Smooth muscle cell (in vitro differentiated cells): ENCODE measurements at regions not wholly inside any gene's neighbourhood (a gene's known extent, or its start where the extent isn't known, plus 50 kb on each side); places are given as distances from the start of the nearest gene placed in this dataset.
"Not testable (repeated sequence)": the region's sequence is repeated elsewhere in the genome, so short reads cannot be mapped to it uniquely, and the experiment has no call there.

ENCODE experiments used
- DNase-seq: peaks from one replicate; lab custom pipeline; 2025; ENCODE audit not compliant: unreplicated experiment; lab: John Stamatoyannopoulos, UW
- H2AFZ ChIP-seq: fragments of 200-600 bp; sonication (generic); 2 replicates; pipeline ENCODE4 v1.6.0; 2016; ENCODE audit warnings: antibody characterized with exemption, low read depth, mild to moderate bottlenecking
- H3F3A ChIP-seq: fragments of 200-600 bp; sonication (generic); 2 replicates; pipeline ENCODE4 v1.6.0; 2017; ENCODE audit warnings: antibody characterized with exemption, low read depth
- H3K27ac ChIP-seq: fragments of 200-600 bp; sonication (generic); 2 replicates; pipeline ENCODE4 v1.5.1; 2016; ENCODE audit warnings: low read depth, mild to moderate bottlenecking
- H3K27me3 ChIP-seq: fragments of 200-600 bp; sonication (generic); 2 replicates; pipeline ENCODE4 v1.6.1; 2016; ENCODE audit warnings: low read depth, mild to moderate bottlenecking
- H3K36me3 ChIP-seq: fragments of 200-600 bp; sonication (generic); 2 replicates; pipeline ENCODE4 v1.5.1; 2016; ENCODE audit warnings: low read depth
- H3K4me1 ChIP-seq: fragments of 200-600 bp; sonication (generic); 2 replicates; pipeline ENCODE4 v1.5.1; 2016; ENCODE audit warnings: low read depth
- H3K4me2 ChIP-seq: fragments of 200-600 bp; sonication (generic); 2 replicates; pipeline ENCODE4 v1.6.0; 2016; ENCODE audit warnings: mild to moderate bottlenecking
- H3K4me3 ChIP-seq: fragments of 200-600 bp; sonication (generic); 2 replicates; pipeline ENCODE4 v1.5.1; 2016; ENCODE audit warnings: mild to moderate bottlenecking
- H3K79me2 ChIP-seq: fragments of 200-600 bp; sonication (generic); 2 replicates; pipeline ENCODE4 v1.6.0; 2016; ENCODE audit warnings: low read depth, mild to moderate bottlenecking
- H3K9ac ChIP-seq: fragments of 200-600 bp; sonication (generic); 2 replicates; pipeline ENCODE4 v1.6.0; 2016; ENCODE audit warnings: low read depth
- H3K9me3 ChIP-seq: fragments of 200-600 bp; sonication (generic); replicated peaks from 2 replicates; pipeline ENCODE4 v1.5.1; 2016; ENCODE audit warnings: low read depth
- H4K20me1 ChIP-seq: fragments of 200-600 bp; sonication (generic); 2 replicates; pipeline ENCODE4 v1.6.0; 2016; ENCODE audit warnings: low read depth
- CTCF ChIP-seq: fragments of 200-600 bp; sonication (generic); IDR thresholded peaks from 2 replicates; pipeline ENCODE4 v1.5.1; 2017; ENCODE audit warnings: borderline replicate concordance, mild to moderate bottlenecking, antibody characterized with exemption; ENCODE audit not compliant: insufficient read depth, poor library complexity, severe bottlenecking
- WGBS: methylation state at CpG from one replicate; pipeline ENCODE4 v1.1.7; 2016; ENCODE audit warnings: low lambda C conversion rate; 5-methylcytosine and 5-hydroxymethylcytosine counted together

DNA sequence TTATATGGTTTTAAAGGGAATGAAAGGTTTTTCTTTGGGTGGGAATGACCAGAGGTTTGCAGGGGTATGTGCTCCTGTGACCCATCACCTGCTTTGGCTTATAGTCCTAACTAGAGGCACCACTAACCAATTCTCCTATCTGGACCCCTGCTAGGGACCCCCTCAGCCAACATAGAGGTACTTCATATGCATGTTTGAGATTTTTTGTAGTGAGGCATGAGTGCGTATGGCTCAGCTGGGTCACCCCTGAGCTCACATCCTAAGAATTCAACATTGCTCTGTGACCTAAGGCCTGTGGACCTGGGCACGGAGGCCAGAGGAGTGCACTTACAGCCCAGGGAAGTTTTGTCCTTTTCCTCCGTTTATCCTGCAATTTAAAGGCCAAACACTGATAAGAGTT lies 68.4 kb upstream of the EEF1E1 start:
- no peaks in the 10 kb centered on the region for H3K79me2 ChIP-seq

DNA sequence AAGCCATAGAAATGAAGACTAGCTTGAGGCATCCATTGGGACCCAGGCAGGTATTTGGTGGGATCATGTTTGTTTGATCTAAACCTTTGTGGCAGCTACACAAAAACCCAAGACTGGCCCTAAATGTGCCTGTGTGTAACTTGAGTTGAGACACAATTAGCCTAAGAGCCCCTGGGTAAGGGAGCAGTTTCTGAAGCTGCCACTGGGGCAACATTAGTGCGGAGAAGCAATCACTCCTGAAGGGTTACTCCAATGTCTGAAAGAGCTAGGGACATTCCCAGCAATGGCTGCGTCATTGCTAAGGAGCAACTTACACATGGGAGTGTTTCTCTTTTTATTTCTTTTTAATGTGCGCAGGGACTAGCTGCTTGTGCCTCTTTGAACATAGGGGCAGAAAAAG lies 67.9 kb upstream of the EEF1E1 start:
- Histone ChIP-seq H3K9me3 (no peaks in the 10 kb centered on the region), H3K4me1 (no peaks in the 10 kb centered on the region), H3K4me2 (no peak overlapping the region), H4K20me1 (no peaks in the 10 kb centered on the region), H3K27ac (no peak overlapping the region), H3K4me3 (no peak overlapping the region), H3K27me3 (no peaks in the 10 kb centered on the region), H3K79me2 (no peaks in the 10 kb centered on the region), H2AFZ (no peak overlapping the region), H3K9ac (no peak overlapping the region), H3F3A (no peaks in the 10 kb centered on the region), H3K36me3 (no peaks in the 10 kb centered on the region)
- whole genome bisulfite sequencing: 85% methylated on average over 3 of the region's 3 CpGs
- TF ChIP-seq CTCF: no peak
- no peak for DNase-seq

More for the DNA sequence above, 68.4 kb upstream of the EEF1E1 start:
- H4K20me1 ChIP-seq: no peaks in the 10 kb centered on the region
- no peak for DNase-seq
- WGBS: 65% methylated on average over 3 of the region's 3 CpGs
- H3K9me3 ChIP-seq: no peaks in the 10 kb centered on the region
- no peak overlapping the region for H3K27ac ChIP-seq
- H3K4me3 ChIP-seq: no peak overlapping the region
- no peaks in the 10 kb centered on the region for H3K27me3 ChIP-seq
- TF ChIP-seq CTCF: no peak
- no peaks in the 10 kb centered on the region for H3F3A ChIP-seq
- no peak overlapping the region for H3K9ac ChIP-seq
- H3K4me1 ChIP-seq: no peaks in the 10 kb centered on the region
- no peak overlapping the region for H3K4me2 ChIP-seq
- H3K36me3 ChIP-seq: no peaks in the 10 kb centered on the region
- H2AFZ ChIP-seq: no peak overlapping the region

DNA sequence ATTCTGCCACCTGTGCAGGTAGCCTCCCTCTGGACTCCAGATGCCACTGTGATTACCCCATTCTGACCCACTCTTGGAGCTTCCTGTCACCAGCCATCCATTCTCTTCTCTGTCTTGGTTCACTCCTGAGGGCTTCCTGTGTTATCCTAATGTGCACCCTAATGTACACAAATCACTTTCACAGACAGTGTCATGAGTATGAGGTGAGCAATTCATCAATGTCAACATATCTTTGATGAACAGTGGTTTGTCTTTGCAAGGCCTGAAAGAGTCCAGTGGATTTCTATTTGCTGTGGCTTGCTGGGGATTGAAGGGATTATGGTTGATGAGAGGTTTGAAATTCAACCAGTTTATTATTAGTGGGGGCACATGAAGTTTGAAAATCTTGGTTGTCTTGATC lies 63.8 kb upstream of the EEF1E1 start:
- Histone ChIP-seq H3K4me3 (no peak overlapping the region), H3K9me3 (no peaks in the 10 kb centered on the region), H3K79me2 (no peaks in the 10 kb centered on the region), H4K20me1 (no peaks in the 10 kb centered on the region), H3K4me2 (no peak overlapping the region), H2AFZ (no peak overlapping the region), H3K27me3 (no peaks in the 10 kb centered on the region), H3K4me1 (no peaks in the 10 kb centered on the region), H3K9ac (no peak overlapping the region), H3K27ac (no peak overlapping the region), H3F3A (no peaks in the 10 kb centered on the region), H3K36me3 (no peaks in the 10 kb centered on the region)
- no peak for DNase-seq
- TF ChIP-seq CTCF: no peak

GRCh38 chr6:8165008-8165407 lies 62.7 kb upstream of the EEF1E1 start:
- not testable (repeated sequence) for H3K79me2 ChIP-seq, H3F3A ChIP-seq, H3K27me3 ChIP-seq, H3K36me3 ChIP-seq, H3K9ac ChIP-seq, H3K4me1 ChIP-seq, DNase-seq, H4K20me1 ChIP-seq, H3K4me3 ChIP-seq, H3K9me3 ChIP-seq, H2AFZ ChIP-seq, H3K27ac ChIP-seq, H3K4me2 ChIP-seq
- WGBS: 89% methylated on average over 17 of the region's 17 CpGs

- not testable (repeated sequence) for H3K79me2 ChIP-seq, H3K9ac ChIP-seq, H3K27me3 ChIP-seq, H3K36me3 ChIP-seq, H3K4me1 ChIP-seq, H3K4me2 ChIP-seq, H3K4me3 ChIP-seq, H3K27ac ChIP-seq, H3F3A ChIP-seq, H2AFZ ChIP-seq, H3K9me3 ChIP-seq, H4K20me1 ChIP-seq, DNase-seq
- WGBS: 97% methylated on average over 6 of the region's 29 CpGs
These were observed 61.9 kb upstream of the EEF1E1 start for GRCh38 chr6:8164281-8164680.
